Astrocyte (in vitro differentiated cells and primary cell): ENCODE measurements at regions not wholly inside any gene's neighbourhood (a gene's known extent, or its start where the extent isn't known, plus 50 kb on each side); places are given as distances from the start of the nearest gene placed in this dataset.

ENCODE experiments used
- DNase-seq: peaks from one replicate; pipeline ENCODE4 v3.0.0-alpha.2; 2010; ENCODE audit warnings: low read depth
- FAIRE-seq: peaks from 2 replicates; lab custom pipeline; 2011; peaks lifted over from hg19 to GRCh38; lab: Jason Lieb, UNC
- H2AFZ ChIP-seq: 2 replicates; pipeline ENCODE4 v1.6.0; 2012; ENCODE audit warnings: low read depth, low read length, inconsistent platforms
- H3K27ac ChIP-seq: 2 replicates; pipeline ENCODE4 v1.5.1; 2011; ENCODE audit warnings: low read depth, low read length, inconsistent platforms
- H3K27me3 ChIP-seq: 2 replicates; pipeline ENCODE4 v1.6.0; 2011; ENCODE audit warnings: low read length, inconsistent platforms; ENCODE audit not compliant: insufficient read depth
- H3K36me3 ChIP-seq: 2 replicates; pipeline ENCODE4 v1.5.1; 2011; ENCODE audit warnings: low read length, inconsistent platforms; ENCODE audit not compliant: insufficient read depth
- H3K4me1 ChIP-seq: 2 replicates; pipeline ENCODE4 v1.5.1; 2011; ENCODE audit warnings: low read length, inconsistent platforms; ENCODE audit not compliant: insufficient read depth
- H3K4me2 ChIP-seq: 2 replicates; pipeline ENCODE4 v1.6.0; 2012; ENCODE audit warnings: low read length, inconsistent platforms
- H3K4me3 ChIP-seq: 2 replicates; pipeline ENCODE4 v1.5.1; 2011; ENCODE audit warnings: low read depth, mild to moderate bottlenecking, low read length, inconsistent platforms; ENCODE audit not compliant: insufficient read depth
- H3K79me2 ChIP-seq: 2 replicates; pipeline ENCODE4 v1.6.0; 2012; ENCODE audit warnings: mild to moderate bottlenecking, low read length, inconsistent platforms; ENCODE audit not compliant: insufficient read depth
- H3K9ac ChIP-seq: 2 replicates; pipeline ENCODE4 v1.6.0; 2012; ENCODE audit warnings: mild to moderate bottlenecking, low read length, inconsistent platforms
- H3K9me3 ChIP-seq: 2 replicates; pipeline ENCODE4 v1.5.1; 2012; ENCODE audit warnings: low read depth, mild to moderate bottlenecking, low read length, inconsistent platforms; ENCODE audit not compliant: insufficient read depth
- H4K20me1 ChIP-seq: 2 replicates; pipeline ENCODE4 v1.6.0; 2012; ENCODE audit warnings: low read length, inconsistent platforms; ENCODE audit not compliant: insufficient read depth
- H3K27ac Mint-ChIP-seq: one replicate; pipeline ENCODE4 v1.8.0; 2021; ENCODE audit warnings: mild to moderate bottlenecking, mixed read lengths; ENCODE audit not compliant: unreplicated experiment
- H3K27me3 Mint-ChIP-seq: one replicate; pipeline ENCODE4 v1.8.0; 2021; ENCODE audit warnings: low read depth, mixed read lengths; ENCODE audit not compliant: unreplicated experiment
- H3K36me3 Mint-ChIP-seq: one replicate; pipeline ENCODE4 v1.8.0; 2021; ENCODE audit warnings: low read depth, mixed read lengths; ENCODE audit not compliant: unreplicated experiment
- H3K4me1 Mint-ChIP-seq: one replicate; pipeline ENCODE4 v1.8.0; 2021; ENCODE audit warnings: low read depth, mixed read lengths; ENCODE audit not compliant: unreplicated experiment
- H3K4me3 Mint-ChIP-seq: one replicate; pipeline ENCODE4 v1.8.0; 2021; ENCODE audit warnings: mild to moderate bottlenecking, moderate library complexity, mixed read lengths; ENCODE audit not compliant: unreplicated experiment
- H3K9me3 Mint-ChIP-seq: one replicate; pipeline ENCODE4 v1.8.0; 2021; ENCODE audit warnings: mild to moderate bottlenecking, mixed read lengths; ENCODE audit not compliant: unreplicated experiment
- CTCF ChIP-seq: IDR thresholded peaks from 2 replicates; pipeline ENCODE4 v1.5.1; 2011; ENCODE audit warnings: low read depth, mild to moderate bottlenecking, inconsistent platforms, low read length, moderate library complexity; ENCODE audit not compliant: insufficient read depth
- EZH2 ChIP-seq: IDR thresholded peaks from 2 replicates; pipeline ENCODE4 v1.6.1; 2012; ENCODE audit warnings: mild to moderate bottlenecking, low read length, inconsistent platforms; ENCODE audit not compliant: insufficient read depth

GRCh38 chr2:2719781-2720180, 388.7 kb upstream of the MYT1L start:
- Histone ChIP-seq H3K36me3 (no peaks in the 10 kb centered on the region), H3K9ac (no peak overlapping the region), H3K4me1 (no peaks in the 10 kb centered on the region), H3K79me2 (no peaks in the 10 kb centered on the region), H3K4me3 (no peak overlapping the region), H4K20me1 (no peaks in the 10 kb centered on the region), H3K4me2 (no peak overlapping the region), H3K27me3 (no peaks in the 10 kb centered on the region), H2AFZ (no peak overlapping the region), H3K27ac (no peak overlapping the region), H3K9me3 (peaks cover 7% of the 10 kb centered on the region)
- no peak overlapping the region for H3K27ac Mint-ChIP-seq
- H3K4me3 Mint-ChIP-seq, result no peak overlapping the region
- no peak for FAIRE-seq
- H3K27me3 Mint-ChIP-seq, result peaks cover 50% of the 10 kb centered on the region
- TF ChIP-seq CTCF (no peak), EZH2 (no peak)
- DNase-seq, result no peak
- no peaks in the 10 kb centered on the region for H3K4me1 Mint-ChIP-seq
- H3K9me3 Mint-ChIP-seq, result peaks cover 9% of the 10 kb centered on the region
- H3K36me3 Mint-ChIP-seq, result no peaks in the 10 kb centered on the region

DNA sequence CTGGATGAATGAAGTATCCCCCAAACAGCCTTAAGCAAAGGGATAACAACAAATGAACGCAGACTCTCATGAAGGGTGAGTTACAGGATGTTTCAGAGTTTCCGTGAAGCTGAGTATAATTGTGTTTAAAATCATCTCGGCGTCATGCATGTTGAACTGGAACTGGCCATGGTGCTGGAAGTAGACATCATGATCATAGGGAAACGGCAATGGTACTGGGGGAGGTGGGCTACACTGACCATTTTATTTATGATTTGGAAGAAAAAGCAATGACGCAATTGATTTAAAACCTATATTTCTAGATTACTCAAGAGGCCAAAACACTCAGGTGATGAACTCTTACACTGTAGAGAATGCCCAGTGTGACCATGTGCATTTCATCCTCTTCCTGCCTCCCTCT, 387.9 kb upstream of the MYT1L start:
- Mint-ChIP-seq H3K4me1 (no peaks in the 10 kb centered on the region), H3K36me3 (no peaks in the 10 kb centered on the region), H3K27ac (no peak overlapping the region), H3K27me3 (peaks cover 56% of the 10 kb centered on the region), H3K4me3 (no peak overlapping the region), H3K9me3 (peaks cover 9% of the 10 kb centered on the region)
- FAIRE-seq (no peak), DNase-seq (no peak)
- Histone ChIP-seq H3K9ac (no peak overlapping the region), H3K4me3 (no peak overlapping the region), H3K27me3 (no peaks in the 10 kb centered on the region), H3K79me2 (no peaks in the 10 kb centered on the region), H3K27ac (no peak overlapping the region), H3K9me3 (peaks cover 7% of the 10 kb centered on the region), H3K36me3 (no peaks in the 10 kb centered on the region), H2AFZ (no peak overlapping the region), H3K4me1 (no peaks in the 10 kb centered on the region), H3K4me2 (no peak overlapping the region), H4K20me1 (no peaks in the 10 kb centered on the region)
- TF ChIP-seq CTCF, result no peak
- no peak for TF ChIP-seq EZH2

- H3K4me3 Mint-ChIP-seq, result no peak overlapping the region
- no peak overlapping the region for H3K27ac ChIP-seq
- no peaks in the 10 kb centered on the region for H3K27me3 ChIP-seq
- no peaks in the 10 kb centered on the region for H3K4me1 ChIP-seq
- no peaks in the 10 kb centered on the region for H3K79me2 ChIP-seq
- H2AFZ ChIP-seq, result no peak overlapping the region
- H3K27ac Mint-ChIP-seq, result no peak overlapping the region
- DNase-seq (no peak), FAIRE-seq (no peak)
- peaks cover 9% of the 10 kb centered on the region for H3K9me3 Mint-ChIP-seq
- peaks cover 4% of the 10 kb centered on the region for H3K4me1 Mint-ChIP-seq
- peaks cover 12% of the 10 kb centered on the region for H3K9me3 ChIP-seq
- H3K4me2 ChIP-seq, result no peak overlapping the region
- H3K27me3 Mint-ChIP-seq, result peaks cover 68% of the 10 kb centered on the region
- H3K36me3 ChIP-seq, result no peaks in the 10 kb centered on the region
- H3K9ac ChIP-seq, result no peak overlapping the region
- TF ChIP-seq CTCF, result no peak
- no peak for TF ChIP-seq EZH2
- no peaks in the 10 kb centered on the region for H4K20me1 ChIP-seq
- H3K36me3 Mint-ChIP-seq, result no peaks in the 10 kb centered on the region
- no peak overlapping the region for H3K4me3 ChIP-seq
Observed at GRCh38 chr2:2717406-2717805, 386.3 kb upstream of the MYT1L start.
